ENCODE measurements at regions not wholly inside any gene's neighbourhood (a gene's known extent, or its start where the extent isn't known, plus 50 kb on each side); places are given as distances from the start of the nearest gene placed in this dataset.

DNA sequence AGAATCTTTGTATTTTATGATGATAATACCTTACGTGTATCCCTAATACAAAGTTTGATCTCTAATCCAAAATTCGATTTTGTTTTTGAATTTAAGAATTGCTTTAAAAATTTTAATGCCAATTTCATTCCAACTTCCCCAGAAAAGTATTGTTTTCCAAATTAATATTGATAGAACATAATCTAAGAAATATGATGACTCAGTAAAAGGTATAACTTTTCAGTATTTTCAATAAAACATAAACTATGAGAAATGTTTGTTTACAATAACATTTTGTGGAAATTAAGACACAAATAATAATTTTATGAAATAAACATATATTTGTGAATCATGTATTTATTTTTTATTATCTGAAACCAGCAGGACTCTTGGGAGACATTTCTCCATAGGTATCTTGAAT, 931.6 kb downstream of the EFNA5 start:
- intact Hi-C loops (cut with DNase I, micrococcal nuclease) = no loop called here
- Mint-ChIP-seq H3K4me3 (no peak overlapping the region), H3K27me3 (no peaks in the 10 kb centered on the region), H3K27ac (no peak overlapping the region), H3K36me3 (ENCODE audit: low read depth) (no peaks in the 10 kb centered on the region), H3K4me1 (no peaks in the 10 kb centered on the region), H3K9me3 (ENCODE audit: low read depth) (peaks cover 4% of the 10 kb centered on the region)
- DNase-seq (no peak), ATAC-seq (no peak)
- POLR2A ChIA-PET = no interaction called here
- CTCF ChIA-PET = interaction anchor here (0.6 kb wide), 1 partner anchor 792 kb away, joined by 3 read pairs; no protein-coding TSS in a partner anchor

DNA sequence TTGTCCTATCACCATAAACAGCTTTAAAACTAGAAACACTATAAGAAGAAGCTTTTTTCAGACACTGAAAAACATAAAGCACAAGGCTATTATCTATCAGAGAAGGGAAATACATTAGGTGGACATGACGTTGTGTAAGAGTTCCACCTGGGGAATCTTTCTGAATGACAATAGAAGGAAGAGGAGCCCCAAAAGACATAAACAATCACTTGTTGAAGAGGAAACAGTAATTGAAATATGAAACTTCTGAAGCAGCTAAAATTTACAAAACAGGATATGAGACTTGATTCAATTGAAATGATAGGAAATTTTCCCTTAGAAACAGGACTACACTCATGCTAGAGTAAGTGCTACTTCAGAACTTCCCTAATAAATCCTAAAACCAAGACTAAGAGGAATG, 933.6 kb downstream of the EFNA5 start:
- Mint-ChIP-seq H3K36me3 (ENCODE audit: low read depth) (no peaks in the 10 kb centered on the region), H3K9me3 (ENCODE audit: low read depth) (peaks cover 16% of the 10 kb centered on the region), H3K27me3 (no peaks in the 10 kb centered on the region), H3K4me3 (no peak overlapping the region), H3K27ac (no peak overlapping the region), H3K4me1 (no peaks in the 10 kb centered on the region)
- DNase-seq (no peak), ATAC-seq (no peak)
- intact Hi-C loops (cut with DNase I, micrococcal nuclease) = no loop called here
- ChIA-PET POLR2A (no interaction called here), CTCF (no interaction called here)

DNA sequence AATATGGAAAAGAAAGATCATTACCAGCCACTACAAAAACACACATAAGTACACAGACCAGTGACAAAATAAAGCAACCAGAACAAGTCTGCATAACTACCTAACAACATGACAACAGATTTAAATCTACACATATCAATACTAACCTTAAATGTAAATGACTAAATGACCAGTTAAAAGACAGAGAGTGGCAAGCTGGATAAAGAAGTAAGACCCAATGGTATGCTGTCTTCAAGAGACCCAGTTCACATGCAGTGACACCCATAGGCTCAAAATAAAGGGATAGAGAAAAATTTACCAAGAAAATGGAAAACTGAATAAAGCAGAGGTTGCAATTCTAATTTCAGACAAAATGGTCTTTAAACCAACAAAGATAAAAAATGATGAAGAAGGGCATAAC, 938.1 kb downstream of the EFNA5 start:
- Mint-ChIP-seq H3K4me1 (no peaks in the 10 kb centered on the region), H3K27me3 (no peaks in the 10 kb centered on the region), H3K27ac (no peak overlapping the region), H3K4me3 (no peak overlapping the region), H3K9me3 (ENCODE audit: low read depth) (peaks cover 22% of the 10 kb centered on the region), H3K36me3 (ENCODE audit: low read depth) (no peaks in the 10 kb centered on the region)
- CTCF ChIA-PET = no interaction called here
- intact Hi-C loops (cut with DNase I, micrococcal nuclease) = no loop called here
- POLR2A ChIA-PET = no interaction called here
- DNase-seq = no peak
- ATAC-seq = no peak

DNA sequence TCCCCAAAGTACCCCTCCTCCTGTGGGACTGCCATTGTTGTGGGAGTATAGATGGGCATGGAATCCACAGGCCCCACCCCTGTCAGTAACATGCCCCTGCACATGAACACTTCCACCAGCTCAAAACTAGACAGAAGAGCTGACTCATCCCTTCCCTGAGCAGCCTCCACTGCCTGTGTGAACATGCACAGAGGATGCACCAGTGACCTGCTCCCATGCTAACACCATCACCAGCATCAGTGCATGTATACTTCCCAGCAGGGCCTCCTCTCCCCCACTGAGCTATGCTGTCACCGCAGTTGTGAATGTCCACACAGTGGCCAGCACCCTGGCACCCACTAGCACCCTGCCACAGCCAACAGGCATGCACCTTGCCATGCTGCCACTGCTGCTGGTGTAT, 939.8 kb downstream of the EFNA5 start:
- H3K27me3 Mint-ChIP-seq = no peaks in the 10 kb centered on the region
- POLR2A ChIA-PET = no interaction called here
- H3K36me3 Mint-ChIP-seq (ENCODE audit: low read depth) = no peaks in the 10 kb centered on the region
- H3K27ac Mint-ChIP-seq = no peak overlapping the region
- CTCF ChIA-PET = no interaction called here
- H3K4me1 Mint-ChIP-seq = no peaks in the 10 kb centered on the region
- intact Hi-C loops (cut with DNase I, micrococcal nuclease) = no loop called here
- no peak overlapping the region for H3K4me3 Mint-ChIP-seq
- peaks cover 19% of the 10 kb centered on the region for H3K9me3 Mint-ChIP-seq (ENCODE audit: low read depth)
- DNase-seq = no peak
- no peak for ATAC-seq

DNA sequence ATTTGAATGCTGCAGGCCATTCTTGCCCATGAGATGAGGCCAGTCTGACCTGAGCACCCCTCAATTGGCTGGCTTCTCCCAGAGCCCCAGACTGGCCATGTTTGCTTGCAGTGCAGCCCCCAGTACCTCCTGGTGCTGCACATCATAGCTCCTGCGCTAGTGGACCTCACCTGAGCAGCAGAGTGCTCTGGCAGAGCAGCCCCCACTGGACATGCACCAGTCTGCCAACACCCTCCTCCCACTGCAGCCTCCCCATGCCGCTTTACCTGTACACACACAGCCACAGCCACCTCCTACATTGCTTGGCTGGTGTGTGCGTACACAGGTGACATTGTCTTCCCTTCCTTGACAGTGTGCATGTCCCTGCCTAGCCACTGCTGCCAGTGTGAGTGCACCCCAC, 940.2 kb downstream of the EFNA5 start:
- intact Hi-C loops (cut with DNase I, micrococcal nuclease) = no loop called here

DNA sequence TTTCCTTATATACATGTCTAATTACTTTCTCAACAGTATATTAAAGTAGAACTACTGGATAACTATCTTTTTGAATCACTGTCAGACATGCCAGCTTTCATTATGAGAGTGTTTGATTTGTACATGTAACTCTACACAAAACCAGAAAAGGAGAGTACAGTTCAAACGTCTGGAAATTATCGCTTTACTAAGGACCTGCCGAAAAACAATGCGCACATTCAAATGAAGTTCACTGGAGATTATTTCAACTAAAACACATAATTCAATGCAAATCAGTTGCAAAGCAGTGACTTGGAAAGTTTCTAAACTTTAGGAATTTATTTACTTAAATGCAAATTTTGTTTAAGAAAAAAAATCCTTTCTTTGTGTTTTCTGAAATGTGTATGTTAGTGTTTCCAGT, 942.5 kb downstream of the EFNA5 start:
- H3K27ac Mint-ChIP-seq = no peak overlapping the region
- no peaks in the 10 kb centered on the region for H3K27me3 Mint-ChIP-seq
- no peaks in the 10 kb centered on the region for H3K4me1 Mint-ChIP-seq
- no peak overlapping the region for H3K4me3 Mint-ChIP-seq
- CTCF ChIA-PET = no interaction called here
- intact Hi-C loops (cut with DNase I, micrococcal nuclease) = no loop called here
- POLR2A ChIA-PET = no interaction called here
- DNase-seq (no peak), ATAC-seq (no peak)
- peaks cover 11% of the 10 kb centered on the region for H3K9me3 Mint-ChIP-seq (ENCODE audit: low read depth)
- no peaks in the 10 kb centered on the region for H3K36me3 Mint-ChIP-seq (ENCODE audit: low read depth)

More for the DNA sequence above, 940.2 kb downstream of the EFNA5 start:
- H3K27me3 Mint-ChIP-seq = no peaks in the 10 kb centered on the region
- no peaks in the 10 kb centered on the region for H3K36me3 Mint-ChIP-seq (ENCODE audit: low read depth)
- POLR2A ChIA-PET = no interaction called here
- no peak overlapping the region for H3K4me3 Mint-ChIP-seq
- ATAC-seq = no peak
- H3K4me1 Mint-ChIP-seq = no peaks in the 10 kb centered on the region
- CTCF ChIA-PET = no interaction called here
- H3K9me3 Mint-ChIP-seq (ENCODE audit: low read depth) = peaks cover 19% of the 10 kb centered on the region
- no peak for DNase-seq
- H3K27ac Mint-ChIP-seq = no peak overlapping the region

DNA sequence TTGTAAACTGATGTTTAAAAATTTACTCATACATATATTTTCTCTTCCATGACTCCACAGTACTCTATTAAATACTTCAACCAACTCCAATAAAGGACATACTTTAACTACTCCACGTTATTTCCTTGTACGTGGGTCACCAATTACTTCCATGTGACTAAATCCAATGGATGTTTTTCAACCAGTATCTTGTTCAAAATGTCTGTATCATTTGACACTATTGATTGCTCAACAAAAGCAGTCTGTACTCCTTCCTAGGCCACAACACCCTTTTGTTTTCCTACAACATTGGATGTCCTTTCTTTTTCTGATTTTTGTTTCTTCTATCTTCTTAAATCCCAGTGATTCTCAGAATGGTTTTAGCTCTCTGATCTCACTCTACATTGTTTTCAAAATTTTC, 943.7 kb downstream of the EFNA5 start:
- Mint-ChIP-seq H3K9me3 (ENCODE audit: low read depth) (peaks cover 5% of the 10 kb centered on the region), H3K27me3 (no peaks in the 10 kb centered on the region), H3K36me3 (ENCODE audit: low read depth) (no peaks in the 10 kb centered on the region), H3K4me3 (no peak overlapping the region), H3K27ac (no peak overlapping the region), H3K4me1 (no peaks in the 10 kb centered on the region)
- ATAC-seq (no peak), DNase-seq (no peak)
- POLR2A ChIA-PET = no interaction called here
- intact Hi-C loops (cut with DNase I, micrococcal nuclease) = no loop called here
- CTCF ChIA-PET = no interaction called here

DNA sequence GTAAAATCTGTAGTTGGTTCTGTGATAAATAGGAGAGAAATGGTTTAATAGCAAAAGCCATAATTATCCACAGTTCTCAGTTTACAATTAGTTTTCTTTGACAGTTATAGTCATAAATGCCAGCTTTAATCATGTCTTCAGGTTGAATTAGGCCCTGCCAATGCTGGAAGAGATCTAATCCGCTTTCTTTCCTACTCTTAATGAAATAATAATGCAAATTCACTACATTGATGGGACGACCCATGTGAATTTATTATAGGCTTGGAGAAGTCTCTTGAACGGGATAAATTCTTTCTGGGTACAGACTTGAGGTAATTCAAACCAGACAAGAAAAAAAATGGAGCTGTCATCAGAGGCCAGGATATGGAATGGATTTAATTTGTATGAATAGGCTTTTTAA, 950.4 kb downstream of the EFNA5 start:
- H3K27ac Mint-ChIP-seq = no peak overlapping the region
- no peaks in the 10 kb centered on the region for H3K36me3 Mint-ChIP-seq (ENCODE audit: low read depth)
- no peak overlapping the region for H3K4me3 Mint-ChIP-seq
- intact Hi-C loops (cut with DNase I, micrococcal nuclease) = no loop called here
- no peak for ATAC-seq
- H3K4me1 Mint-ChIP-seq = no peaks in the 10 kb centered on the region
- POLR2A ChIA-PET = no interaction called here
- DNase-seq = no peak
- H3K27me3 Mint-ChIP-seq = no peaks in the 10 kb centered on the region
- H3K9me3 Mint-ChIP-seq (ENCODE audit: low read depth) = peaks cover 4% of the 10 kb centered on the region
- CTCF ChIA-PET = no interaction called here

DNA sequence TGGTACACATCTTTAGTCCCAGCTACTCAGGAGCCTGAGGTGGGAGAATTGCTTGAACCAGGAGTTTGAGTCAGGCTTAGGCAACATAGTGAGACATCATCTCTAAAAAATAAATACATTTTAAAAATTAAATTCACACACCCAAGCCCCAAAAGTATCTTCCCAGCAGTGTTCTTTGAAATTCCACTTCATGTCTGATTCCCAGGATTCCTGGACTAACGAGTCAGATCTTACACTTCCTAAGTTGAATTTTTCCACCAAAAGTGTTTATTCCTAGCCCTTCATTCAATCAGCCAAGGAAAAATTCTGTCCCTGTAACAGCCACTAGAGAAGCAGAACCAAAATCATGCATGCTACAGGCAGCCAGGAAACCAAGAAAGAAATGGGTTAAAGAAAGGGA, 970.9 kb downstream of the EFNA5 start:
- ChIA-PET POLR2A (no interaction called here), CTCF (no interaction called here)
- H3K36me3 Mint-ChIP-seq (ENCODE audit: low read depth) = no peaks in the 10 kb centered on the region

DNA sequence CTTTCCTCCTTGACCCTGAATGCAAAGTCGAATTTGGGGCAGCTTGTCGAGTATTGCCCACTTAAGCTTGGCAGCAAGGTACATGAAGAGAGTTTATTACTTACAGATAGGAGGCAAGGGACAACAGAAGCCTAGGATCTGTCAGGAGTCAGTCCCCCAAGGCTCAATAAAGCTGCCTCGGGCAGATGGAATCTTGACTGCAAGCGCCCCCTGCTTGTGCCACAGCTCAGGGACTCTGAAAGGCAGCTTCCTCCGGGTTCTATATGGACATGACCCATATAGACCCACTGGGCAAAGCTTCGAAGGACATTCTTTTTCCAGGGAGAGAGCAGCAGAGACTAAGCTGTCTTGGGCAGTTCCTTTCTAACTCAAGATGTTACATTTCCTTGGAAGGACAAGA, 971.5 kb downstream of the EFNA5 start:
- DNase-seq = no peak
- ChIA-PET POLR2A (no interaction called here), CTCF (no interaction called here)
- H3K4me1 Mint-ChIP-seq = no peaks in the 10 kb centered on the region
- no peak for ATAC-seq
- H3K27ac Mint-ChIP-seq = no peak overlapping the region
- H3K36me3 Mint-ChIP-seq (ENCODE audit: low read depth) = no peaks in the 10 kb centered on the region
- intact Hi-C loops (cut with DNase I, micrococcal nuclease) = no loop called here
- H3K9me3 Mint-ChIP-seq (ENCODE audit: low read depth) = peaks cover 4% of the 10 kb centered on the region
- H3K27me3 Mint-ChIP-seq = no peaks in the 10 kb centered on the region
- no peak overlapping the region for H3K4me3 Mint-ChIP-seq

More for the DNA sequence above, 970.9 kb downstream of the EFNA5 start:
- Mint-ChIP-seq H3K27me3 (no peaks in the 10 kb centered on the region), H3K4me1 (no peaks in the 10 kb centered on the region), H3K4me3 (no peak overlapping the region), H3K9me3 (ENCODE audit: low read depth) (peaks cover 4% of the 10 kb centered on the region), H3K27ac (no peak overlapping the region)
- no peak for DNase-seq
- ATAC-seq = no peak
- intact Hi-C loops (cut with DNase I, micrococcal nuclease) = no loop called here

DNA sequence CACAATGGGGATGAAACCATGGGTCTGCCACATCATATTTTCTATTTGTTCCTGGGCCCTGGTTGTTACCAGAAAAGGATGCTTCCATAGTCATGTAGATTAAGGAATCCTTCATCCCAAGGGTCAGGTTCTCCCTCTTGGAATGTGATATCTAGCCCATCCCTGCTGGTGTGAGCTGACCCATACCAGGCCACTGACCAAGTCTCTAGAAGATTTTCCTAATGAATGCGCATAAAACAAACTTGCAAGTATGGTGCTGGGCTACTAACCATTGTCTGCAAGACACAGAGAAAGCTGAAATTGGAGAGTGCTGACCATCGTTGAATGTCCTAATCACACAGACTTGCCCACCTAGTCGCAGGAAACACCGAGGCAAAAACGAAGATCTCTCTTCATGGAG, 972.6 kb downstream of the EFNA5 start:
- ATAC-seq = no peak
- Mint-ChIP-seq H3K4me3 (no peak overlapping the region), H3K27ac (no peak overlapping the region), H3K36me3 (ENCODE audit: low read depth) (no peaks in the 10 kb centered on the region), H3K4me1 (no peaks in the 10 kb centered on the region), H3K27me3 (no peaks in the 10 kb centered on the region), H3K9me3 (ENCODE audit: low read depth) (peaks cover 4% of the 10 kb centered on the region)
- ChIA-PET POLR2A (no interaction called here), CTCF (no interaction called here)
- DNase-seq = no peak
- intact Hi-C loops (cut with DNase I, micrococcal nuclease) = no loop called here

DNA sequence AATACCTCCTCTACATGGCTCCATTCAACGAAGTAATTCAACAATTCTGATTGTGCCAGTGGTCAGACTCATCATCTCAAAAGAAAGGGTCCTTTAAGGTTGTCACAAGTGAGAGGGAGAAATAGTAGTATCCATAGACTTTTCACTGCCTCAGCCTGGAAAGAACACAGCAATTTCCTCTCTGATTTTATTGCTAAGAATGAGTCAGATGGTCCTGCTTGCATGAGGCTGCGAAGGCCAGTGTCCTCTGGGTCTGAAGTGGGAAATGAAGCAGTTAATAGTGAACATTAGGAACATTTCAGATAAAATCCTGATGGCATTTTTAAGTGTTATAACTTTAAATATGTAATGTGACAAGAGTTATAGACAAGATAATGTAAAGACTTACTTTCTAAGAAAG, 979.0 kb downstream of the EFNA5 start:
- Mint-ChIP-seq H3K9me3 (ENCODE audit: low read depth) (peaks cover 5% of the 10 kb centered on the region), H3K4me3 (no peak overlapping the region), H3K36me3 (ENCODE audit: low read depth) (no peaks in the 10 kb centered on the region), H3K27me3 (no peaks in the 10 kb centered on the region), H3K4me1 (no peaks in the 10 kb centered on the region), H3K27ac (no peak overlapping the region)
- CTCF ChIA-PET = no interaction called here
- POLR2A ChIA-PET = no interaction called here
- ATAC-seq (no peak), DNase-seq (no peak)
- intact Hi-C loops (cut with DNase I, micrococcal nuclease) = no loop called here

DNA sequence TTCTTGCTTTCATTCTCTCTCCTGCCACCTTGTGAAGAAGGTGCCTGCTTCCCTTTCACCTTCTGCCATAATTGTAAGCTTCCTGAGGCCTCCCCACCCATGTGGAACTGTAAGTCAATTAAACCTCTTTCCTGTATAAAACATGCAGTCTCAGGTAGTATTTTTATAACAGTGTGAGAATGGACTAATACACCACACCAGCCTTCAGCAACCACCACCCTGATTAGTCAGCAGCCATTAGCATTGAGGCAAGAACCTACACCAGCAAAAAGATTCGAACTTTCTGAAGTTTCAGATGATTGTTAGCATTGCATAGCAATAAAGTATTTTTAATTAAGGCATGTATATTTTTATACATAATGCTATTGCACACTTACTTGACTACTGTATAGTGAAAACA, 980.2 kb downstream of the EFNA5 start:
- Mint-ChIP-seq H3K36me3 (ENCODE audit: low read depth) (no peaks in the 10 kb centered on the region), H3K4me1 (no peaks in the 10 kb centered on the region), H3K9me3 (ENCODE audit: low read depth) (peaks cover 5% of the 10 kb centered on the region), H3K4me3 (no peak overlapping the region), H3K27me3 (no peaks in the 10 kb centered on the region), H3K27ac (no peak overlapping the region)
- ATAC-seq (no peak), DNase-seq (no peak)
- ChIA-PET CTCF (no interaction called here), POLR2A (no interaction called here)
- intact Hi-C loops (cut with DNase I, micrococcal nuclease) = no loop called here
